HCT116 (cell line): ENCODE measurements at regions not wholly inside any gene's neighbourhood (a gene's known extent, or its start where the extent isn't known, plus 50 kb on each side); places are given as distances from the start of the nearest gene placed in this dataset.

ENCODE experiments used
- ATAC-seq: fragments of 200-7000 bp; cut with Tn5 transposase; 2 replicates; pipeline ENCODE4 v1.9.1; 2020; ENCODE audit warnings: mild to moderate bottlenecking, moderate library complexity
- BruUV-seq: library from RNA; stranded (reverse); fragments of 400-500 nt; replicated peaks from 2 replicates; lab custom pipeline; 2021; lab: Mats Ljungman, UMichigan
- CTCF ChIA-PET: fragments of 300-600 bp; sonication (Branson Sonifier 250); formaldehyde crosslinking; loops from one replicate; lab custom pipeline; 2021; ENCODE audit warnings: antibody characterized with exemption; lab: Charles Lee
- POLR2A ChIA-PET: fragments of 300-600, 350-600 bp; sonication (Branson Sonifier 250); formaldehyde crosslinking; loops from one replicate; lab custom pipeline; 2021; ENCODE audit warnings: antibody characterized with exemption; lab: Charles Lee
- RAD21 ChIA-PET, 2 experiments: fragments of 300-600 bp; sonication (Branson Sonifier 250); formaldehyde crosslinking; loops; one replicate each; lab custom pipeline; 2023; ENCODE audit warnings: low total read pairs in 2 of 2; ENCODE audit not compliant: uncharacterized antibody in 2 of 2, unreplicated experiment in 2 of 2, low non-redundant PET in 1 of 2; lab: Charles Lee
- DNase-seq: peaks from one replicate; pipeline ENCODE4 v3.0.0-alpha.2; 2010; ENCODE audit warnings: low read depth, low spot score
- H2AFZ ChIP-seq: fragments of 200-600 bp; shearing (Covaris generic), sonication (generic); 2 replicates; pipeline ENCODE4 v1.6.1; 2017; ENCODE audit warnings: low read depth, mixed run types, mixed read lengths, antibody characterized with exemption, low read length; ENCODE audit not compliant: poor library complexity, severe bottlenecking
- H3K27ac ChIP-seq: 2 replicates; pipeline ENCODE4 v1.5.1; 2012; ENCODE audit warnings: low read depth, low read length
- H3K27me3 ChIP-seq: fragments of 200-600 bp; sonication (generic); 2 replicates; pipeline ENCODE4 v1.6.1; 2016; ENCODE audit warnings: mixed run types, low read length, mixed read lengths; ENCODE audit not compliant: insufficient read depth
- H3K36me3 ChIP-seq, 2 experiments: fragments of 200-500 bp in 1 of 2; fragments of 200-600 bp in 1 of 2; sonication (Bioruptor generic) in 1 of 2; sonication (generic) in 1 of 2; 2 replicates each; pipeline versions ENCODE4 v1.5.1 to v1.6.1; 2014 to 2016; ENCODE audit warnings: low read length in 2 of 2, inconsistent platforms in 1 of 2, mixed read lengths in 1 of 2, mixed run types in 1 of 2; ENCODE audit not compliant: insufficient read depth in 2 of 2, control insufficient read depth in 1 of 2
- H3K4me1 ChIP-seq, 2 experiments: fragments of 200-600 bp in 1 of 2; sonication (generic) in 1 of 2; 2 replicates each; pipeline versions ENCODE4 v1.5.1 to v1.6.1; 2012 to 2017; ENCODE audit warnings: low read length in 2 of 2, inconsistent platforms in 1 of 2, mild to moderate bottlenecking in 1 of 2, mixed read lengths in 1 of 2, mixed run types in 1 of 2, moderate library complexity in 1 of 2; ENCODE audit not compliant: insufficient read depth in 2 of 2, control insufficient read depth in 1 of 2
- H3K4me2 ChIP-seq: fragments of 200-600 bp; sonication (generic); 2 replicates; pipeline ENCODE4 v1.6.1; 2017; ENCODE audit warnings: mixed run types, low read length, mixed read lengths
- H3K4me3 ChIP-seq, 2 experiments: fragments of 200-600 bp in 1 of 2; sonication (generic) in 1 of 2; replicated peaks in 1 of 2; 2 replicates each; pipeline ENCODE4 v1.5.1; 2011 to 2016; ENCODE audit warnings: low read length in 2 of 2, control low read depth in 1 of 2, low read depth in 1 of 2, mild to moderate bottlenecking in 1 of 2, mixed read lengths in 1 of 2, mixed run types in 1 of 2
- H3K79me2 ChIP-seq: fragments of 200-600 bp; sonication (generic); 2 replicates; pipeline ENCODE4 v1.6.1; 2017; ENCODE audit warnings: mild to moderate bottlenecking, mixed run types, low read length, moderate library complexity, mixed read lengths; ENCODE audit not compliant: insufficient read depth
- H3K9ac ChIP-seq: fragments of 200-600 bp; sonication (generic); 2 replicates; pipeline ENCODE4 v1.6.1; 2016; ENCODE audit warnings: low read length, mixed read lengths
- H3K9me2 ChIP-seq: fragments of 200-600 bp; sonication (generic), shearing (Covaris generic); 2 replicates; pipeline ENCODE4 v1.6.1; 2017; ENCODE audit warnings: mixed run types, mild to moderate bottlenecking, moderate library complexity; ENCODE audit not compliant: insufficient read depth
- H3K9me3 ChIP-seq, 2 experiments: fragments of 200-500 bp in 1 of 2; fragments of 200-600 bp in 1 of 2; sonication (Bioruptor generic) in 1 of 2; sonication (generic) in 1 of 2; 2 replicates each; pipeline ENCODE4 v1.6.1; 2014 to 2017; ENCODE audit warnings: low read length in 2 of 2, mixed read lengths in 2 of 2, inconsistent platforms in 1 of 2, low read depth in 1 of 2, mild to moderate bottlenecking in 1 of 2, mixed run types in 1 of 2, moderate library complexity in 1 of 2; ENCODE audit not compliant: control insufficient read depth in 1 of 2, insufficient read depth in 1 of 2
- H4K20me1 ChIP-seq: fragments of 200-600 bp; sonication (generic), shearing (Covaris generic); 2 replicates; pipeline ENCODE4 v1.6.1; 2017; ENCODE audit warnings: mixed run types, mild to moderate bottlenecking, moderate library complexity; ENCODE audit not compliant: insufficient read depth
- ATF3 ChIP-seq: IDR thresholded peaks from 2 replicates; pipeline ENCODE4 v1.6.1; 2012
- CEBPB ChIP-seq: IDR thresholded peaks from 2 replicates; pipeline ENCODE4 v1.6.1; 2012; ENCODE audit warnings: low read depth
- EZH2 ChIP-seq: fragments of 200-600 bp; sonication (generic); IDR thresholded peaks from 2 replicates; pipeline ENCODE4 v1.6.1; 2017; ENCODE audit warnings: antibody characterized with exemption, mixed run types
- MAX ChIP-seq: IDR thresholded peaks from 2 replicates; pipeline ENCODE4 v1.6.1; 2012
- SRF ChIP-seq: IDR thresholded peaks from 2 replicates; pipeline ENCODE4 v1.6.1; 2012; ENCODE audit warnings: low read depth
- ZBTB33 ChIP-seq: IDR thresholded peaks from 2 replicates; pipeline ENCODE4 v1.6.1; 2011; ENCODE audit warnings: mild to moderate bottlenecking, low read length, moderate library complexity; ENCODE audit not compliant: insufficient replicate concordance; ENCODE audit errors: extremely low read depth
- intact Hi-C: fragments of 100-400 bp; cut with micrococcal nuclease; formaldehyde crosslinking; loops from 2 replicates; pipeline ENCODE4 v1.10.0; 2022

- H3K9me2 ChIP-seq, result no peaks in the 10 kb centered on the region
- ATAC-seq (no peak), DNase-seq (no peak)
- H3K27me3 ChIP-seq, result no peaks in the 10 kb centered on the region
- no peak overlapping the region for H3K4me3 ChIP-seq
- ChIA-PET POLR2A (no interaction called here), RAD21 (no interaction called here)
- no peak overlapping the region for H3K4me2 ChIP-seq
- H2AFZ ChIP-seq, result no peak overlapping the region
- no peak overlapping the region for H3K27ac ChIP-seq
- intact Hi-C loops, result no loop called here
- H3K79me2 ChIP-seq, result no peaks in the 10 kb centered on the region
- no peaks in the 10 kb centered on the region for H3K4me1 ChIP-seq
- no TSS peak for BruUV-seq
- H3K36me3 ChIP-seq, result no peaks in the 10 kb centered on the region
- H3K9ac ChIP-seq, result no peak overlapping the region
- no peak for TF ChIP-seq SRF
- TF ChIP-seq, all 23 proteins: peak for 0
- CTCF ChIA-PET, result no interaction called here
- no peaks in the 10 kb centered on the region for H4K20me1 ChIP-seq
- no peaks in the 10 kb centered on the region for H3K9me3 ChIP-seq
Measured at GRCh38 chr2:12950174-12950573, 233.4 kb downstream of the TRIB2 start.

GRCh38 chr2:12950957-12951656, 234.4 kb downstream of the TRIB2 start:
- Histone ChIP-seq H3K9me2 (no peaks in the 10 kb centered on the region), H3K4me3 (no peak overlapping the region), H3K27ac (no peak overlapping the region), H3K79me2 (no peaks in the 10 kb centered on the region), H3K27me3 (no peaks in the 10 kb centered on the region), H3K9me3 (no peaks in the 10 kb centered on the region), H3K4me1 (no peaks in the 10 kb centered on the region), H2AFZ (no peak overlapping the region), H3K9ac (no peak overlapping the region), H3K4me2 (no peak overlapping the region), H4K20me1 (no peaks in the 10 kb centered on the region), H3K36me3 (no peaks in the 10 kb centered on the region)
- POLR2A ChIA-PET, result no interaction called here
- ATAC-seq, result no peak
- CTCF ChIA-PET, result no interaction called here
- no TSS peak for BruUV-seq
- intact Hi-C loops, result no loop called here
- TF ChIP-seq MAX (no peak), ATF3 (no peak), ZBTB33 (no peak), EZH2 (no peak), CEBPB (no peak)
- RAD21 ChIA-PET, result no interaction called here
- no peak for DNase-seq
